NK-92 treated with Interleukin-12 subunit alpha and Interleukin-12 subunit beta, amount 100 ng/mL, for 24 hours (cell line): ENCODE measurements at regions not wholly inside any gene's neighbourhood (a gene's known extent, or its start where the extent isn't known, plus 50 kb on each side); places are given as distances from the start of the nearest gene placed in this dataset.

Experiments used
- DNase-seq: peaks from one replicate; lab custom pipeline; 2025; lab: John Stamatoyannopoulos, UW

DNA sequence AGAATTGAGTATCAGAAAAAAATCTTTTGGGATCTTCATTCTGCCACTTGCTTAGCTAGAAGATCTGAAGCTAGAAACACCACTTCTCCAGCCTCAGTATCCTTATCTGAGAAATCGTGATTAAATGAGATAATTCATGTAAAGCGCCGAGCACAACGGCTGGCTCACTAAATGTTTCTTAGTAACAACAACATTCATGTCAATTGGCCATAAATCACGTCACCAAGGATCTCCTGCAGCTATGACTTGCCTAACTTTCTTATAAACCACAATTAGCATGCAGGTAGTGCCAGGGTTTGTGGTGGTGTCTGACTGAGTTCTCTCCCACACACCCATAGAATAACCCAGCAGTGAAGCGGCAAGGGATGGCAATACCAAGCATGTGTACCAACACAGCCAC lies 501.3 kb downstream of the EFNB2 start:
- DNase-seq, result no peak

- no peak for DNase-seq
These were observed 501.8 kb downstream of the EFNB2 start for GRCh38 chr13:106033659-106034058.

DNA sequence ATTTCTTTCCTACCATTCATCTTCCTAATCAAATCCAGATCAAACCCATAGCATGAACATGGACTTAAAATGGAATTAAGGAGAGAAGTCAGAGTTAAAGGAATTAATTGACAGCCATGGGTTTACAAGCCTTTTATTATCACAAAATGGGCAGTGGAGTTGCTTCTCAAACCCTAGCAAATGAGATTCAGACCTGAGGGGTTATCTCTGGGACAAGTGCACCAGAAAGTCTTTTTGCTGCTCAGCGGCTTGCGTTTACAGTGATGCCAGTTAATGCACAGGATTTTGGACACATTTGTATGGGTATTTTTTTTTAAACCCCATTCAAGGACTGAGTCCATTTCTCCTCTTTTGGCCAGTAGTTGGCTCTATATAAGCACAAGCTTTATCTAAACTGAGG lies 503.0 kb downstream of the EFNB2 start:
- no peak for DNase-seq

GRCh38 chr13:106029676-106030290 lies 505.7 kb downstream of the EFNB2 start:
- DNase-seq, result no peak

GRCh38 chr13:106028911-106029310 lies 506.6 kb downstream of the EFNB2 start:
- DNase-seq, result no peak

- DNase-seq, result no peak
These were observed 523.9 kb downstream of the EFNB2 start for GRCh38 chr13:106011600-106011999.

- DNase-seq, result no peak
These were observed 524.6 kb downstream of the EFNB2 start for GRCh38 chr13:106010836-106011235.

DNA sequence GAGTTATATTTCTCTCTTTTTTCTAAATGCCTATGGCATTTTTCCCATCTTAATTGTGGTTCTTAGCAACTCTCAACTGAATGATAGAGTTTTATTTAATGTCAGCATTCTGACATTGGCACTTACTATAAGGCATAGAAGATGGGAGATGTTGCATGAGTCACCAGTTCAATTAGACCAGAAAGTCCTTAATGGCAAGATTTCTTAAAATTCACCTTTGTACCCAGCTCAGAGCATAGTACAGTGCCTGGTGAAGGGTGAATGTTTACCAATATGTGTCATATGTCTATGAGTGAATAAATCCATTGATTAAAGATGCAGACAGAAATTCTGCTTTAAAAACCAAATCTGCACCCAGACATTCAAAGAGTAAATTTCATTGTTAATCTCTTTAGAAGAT lies 526.9 kb downstream of the EFNB2 start:
- DNase-seq, result no peak

- DNase-seq, result no peak
These were observed 528.3 kb downstream of the EFNB2 start for GRCh38 chr13:106007156-106007555.

- no peak for DNase-seq
These were observed 531.8 kb downstream of the EFNB2 start for GRCh38 chr13:106003651-106004050.

DNA sequence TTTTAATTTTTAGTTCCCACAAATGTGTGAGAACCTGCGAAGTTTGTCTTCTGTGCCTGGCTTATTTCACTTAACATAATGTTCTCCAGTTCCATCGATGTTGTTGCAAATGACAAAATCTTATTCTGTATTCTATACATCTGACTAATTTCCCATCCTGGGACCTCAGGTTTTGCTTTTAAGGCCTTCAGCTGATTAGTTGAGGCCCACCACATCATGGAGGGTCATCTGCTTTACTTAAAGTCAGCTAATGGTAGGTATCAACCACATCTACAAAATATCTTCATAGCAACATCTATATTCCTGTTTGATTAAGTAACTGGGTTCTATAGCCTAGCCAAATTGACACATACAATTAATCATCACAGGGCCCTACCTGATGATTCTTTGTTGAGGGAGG lies 534.0 kb downstream of the EFNB2 start:
- DNase-seq, result no peak

DNA sequence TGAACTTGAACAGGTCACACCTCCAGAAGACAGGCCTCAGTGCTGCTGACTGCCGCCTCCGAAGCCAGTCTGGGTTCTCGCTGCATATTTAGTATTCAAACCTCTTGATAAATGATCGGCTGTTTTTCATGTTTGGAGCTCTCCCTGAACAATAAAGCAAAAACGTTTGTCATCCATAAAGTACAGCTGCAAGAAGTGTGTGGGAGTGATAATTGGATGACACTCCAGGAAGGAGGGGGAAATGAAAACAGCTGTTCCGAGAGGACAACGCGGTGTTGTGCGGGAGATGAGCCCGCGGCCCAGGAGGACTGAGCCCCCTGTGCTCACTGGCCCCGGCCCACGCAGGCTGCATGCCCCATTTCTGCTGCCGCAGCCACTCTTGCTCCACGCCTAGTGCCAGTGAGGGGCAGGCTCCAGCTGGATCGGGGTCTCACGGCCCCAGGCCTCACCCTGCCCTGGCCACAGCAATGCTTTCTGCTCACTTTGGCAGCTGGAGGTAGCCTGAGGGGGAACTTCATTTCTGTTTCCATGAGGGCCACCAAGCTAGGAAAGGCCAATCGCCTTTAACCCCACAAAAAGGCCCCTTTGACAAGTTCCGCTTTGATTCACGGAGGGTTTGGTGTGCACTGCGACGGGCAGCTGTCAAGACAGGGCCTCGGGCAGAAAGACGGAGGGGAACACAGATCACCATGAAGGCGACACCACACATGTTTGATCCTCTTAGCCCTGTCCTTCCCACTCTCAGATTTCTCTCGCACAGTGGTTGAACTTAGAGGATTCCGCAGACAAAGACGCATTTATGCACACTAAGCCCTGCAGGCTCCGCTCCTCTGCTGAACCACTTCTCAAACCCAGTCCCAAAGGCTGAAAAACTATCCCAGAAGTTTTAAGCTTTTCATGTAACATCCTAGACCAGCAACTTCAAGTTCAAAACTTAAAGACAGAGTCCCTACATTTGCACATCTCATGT lies 537.6 kb downstream of the EFNB2 start:
- DNase-seq, result no peak

DNA sequence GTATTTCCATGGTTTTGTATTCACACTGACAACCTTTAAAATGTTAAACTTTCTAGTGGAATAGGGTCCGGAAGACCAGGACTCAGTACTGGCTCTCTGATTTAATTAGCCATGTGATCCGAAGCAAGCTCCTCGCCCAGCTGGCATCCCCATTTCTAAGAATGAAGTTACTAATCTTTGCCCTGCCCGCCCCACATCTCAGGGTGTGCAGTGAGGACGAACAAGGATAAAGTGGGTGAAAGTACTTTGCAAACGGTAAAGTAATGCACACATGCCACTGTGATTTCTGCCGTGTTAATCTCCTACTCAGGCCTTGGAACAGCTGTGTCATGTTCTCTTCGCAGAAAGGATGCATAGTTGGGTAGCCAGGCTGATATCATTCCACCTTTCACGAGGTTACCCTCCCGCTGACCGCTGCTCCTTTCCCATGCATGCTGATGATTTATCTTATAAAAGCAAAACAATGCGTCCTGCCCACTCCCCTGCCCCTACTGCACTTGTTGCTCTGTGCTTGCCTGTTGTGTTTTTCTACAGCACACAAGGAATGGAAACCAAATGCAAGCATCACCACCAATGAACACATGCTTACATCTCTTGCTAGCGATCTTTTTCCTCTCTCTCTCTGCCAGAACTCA lies 539.0 kb downstream of the EFNB2 start:
- no peak for DNase-seq

GRCh38 chr13:105994340-105994739 lies 541.1 kb downstream of the EFNB2 start:
- no peak for DNase-seq

DNA sequence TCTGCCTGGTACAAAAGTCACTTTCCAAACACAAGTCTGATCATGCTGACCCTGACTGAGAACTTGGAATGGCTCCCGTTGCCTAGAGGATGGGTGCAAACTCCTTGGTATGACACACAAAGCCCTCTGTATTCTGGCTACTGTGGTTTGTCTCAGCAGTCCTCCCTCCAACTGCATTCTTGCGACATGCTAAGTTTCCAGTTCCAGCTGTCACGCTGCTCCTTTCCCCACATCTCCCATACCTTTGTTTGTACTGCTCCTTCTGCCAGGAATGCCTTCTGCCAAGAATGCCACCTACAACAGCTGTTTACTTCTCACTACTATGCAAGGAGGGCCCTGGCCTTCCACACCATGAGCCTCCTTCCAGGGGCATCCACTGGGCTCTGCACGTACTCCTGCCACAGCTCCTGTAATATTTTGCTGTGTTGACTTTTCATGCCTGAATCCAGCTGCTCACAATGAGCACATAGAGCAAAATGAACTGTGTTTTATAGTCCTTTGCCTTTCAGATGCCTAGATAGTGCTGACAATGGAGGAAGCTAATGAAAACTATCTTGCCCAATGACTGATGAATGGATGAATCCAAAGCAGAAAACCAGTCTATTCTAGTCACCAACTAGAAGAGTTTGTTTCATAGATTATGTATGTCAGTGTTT lies 543.7 kb downstream of the EFNB2 start:
- no peak for DNase-seq

GRCh38 chr13:105991131-105991530 lies 544.3 kb downstream of the EFNB2 start:
- DNase-seq, result no peak

- no peak for DNase-seq
These were observed 545.1 kb downstream of the EFNB2 start for GRCh38 chr13:105990256-105990958.

GRCh38 chr13:105984646-105985045 lies 550.8 kb downstream of the EFNB2 start:
- no peak for DNase-seq

GRCh38 chr13:105984236-105984635 lies 551.2 kb downstream of the EFNB2 start:
- DNase-seq, result no peak

GRCh38 chr13:105982219-105982930 lies 553.1 kb downstream of the EFNB2 start:
- DNase-seq, result no peak
